Vagina (tissue), 2 donors: ENCODE measurements at regions not wholly inside any gene's neighbourhood (a gene's known extent, or its start where the extent isn't known, plus 50 kb on each side); places are given as distances from the start of the nearest gene placed in this dataset. TPM values are rescaled to one million over a fixed set of nuclear protein-coding genes. Genes with fewer than 3 reads are reported as not detected.

Experiments
- DNase-seq, 2 donors: peaks; one replicate each; pipeline ENCODE4 v3.0.0-alpha.2; 2017; ENCODE audit errors: extremely low spot score in 2 of 2
- H3K27ac ChIP-seq: fragments of 200-600 bp; sonication (generic); one replicate; pipeline ENCODE4 v1.5.1; 2019
- H3K27me3 ChIP-seq: fragments of 200-600 bp; sonication (generic); one replicate; pipeline ENCODE4 v1.5.1; 2019
- H3K36me3 ChIP-seq, 2 donors: fragments of 200-600 bp; sonication (generic); one replicate each; pipeline ENCODE4 v1.5.1; 2017 to 2019
- H3K4me1 ChIP-seq: fragments of 200-600 bp; sonication (generic); one replicate; pipeline ENCODE4 v1.5.1; 2019
- H3K4me3 ChIP-seq, 2 donors: fragments of 200-600 bp; sonication (generic); 1 replicate in 1 of 2; 2 replicates in 1 of 2; pipeline ENCODE4 v1.5.1; 2016 to 2019
- H3K9me3 ChIP-seq: fragments of 200-600 bp; sonication (generic); one replicate; pipeline ENCODE4 v1.5.1; 2019
- CTCF ChIP-seq, 3 experiments: fragments of 450-650 bp in 2 of 3; fragments of 200-600 bp in 1 of 3; sonication (generic) in 1 of 3; IDR thresholded peaks; one replicate each; pipeline ENCODE4 v1.5.1; 2017 to 2019; ENCODE audit warnings: antibody characterized with exemption in 3 of 3, mild to moderate bottlenecking in 2 of 3, moderate library complexity in 2 of 3
- POLR2A ChIP-seq, 2 donors: fragments of 450-650 bp; IDR thresholded peaks; one replicate each; pipeline ENCODE4 v1.6.1; 2017; ENCODE audit warnings: antibody characterized with exemption in 2 of 2, mild to moderate bottlenecking in 2 of 2, moderate library complexity in 2 of 2
- POLR2AphosphoS5 ChIP-seq, 2 donors: sonication (generic); formaldehyde crosslinking; IDR thresholded peaks; one replicate each; pipeline ENCODE4 v1.9.0; 2017; ENCODE audit warnings: antibody characterized with exemption in 2 of 2, mild to moderate bottlenecking in 2 of 2, low read depth in 1 of 2; ENCODE audit not compliant: insufficient read depth in 1 of 2
- intact Hi-C: fragments of 100-400 bp; cut with DNase I; formaldehyde crosslinking; loops from one replicate; pipeline ENCODE4 v1.15.1; 2023
- small RNA-seq: library from RNA; depleted of rRNA; stranded (forward); fragments of <200 nt; gene quantifications from one replicate; pipeline ENCODE3, GENCODE V24; 2016

DNA sequence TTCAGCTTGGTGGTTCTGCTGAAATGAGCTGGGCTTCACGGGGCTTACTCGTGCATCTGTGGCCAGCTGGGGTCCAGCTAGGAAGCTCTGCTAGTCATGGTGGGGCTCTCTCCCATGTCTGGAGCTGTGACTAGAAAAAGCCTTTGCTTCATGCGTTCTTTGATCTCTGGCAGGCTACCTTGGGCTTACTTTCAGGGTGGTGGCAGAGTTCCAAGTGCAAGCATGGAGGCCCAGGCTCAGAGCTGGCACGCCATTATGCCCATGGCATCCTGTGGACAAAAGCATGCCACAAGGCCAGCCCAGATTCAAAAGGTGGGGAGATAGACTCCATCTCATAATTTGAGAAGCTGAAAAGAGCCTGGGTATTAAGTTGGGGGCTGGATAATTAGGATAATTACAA lies 55.4 kb upstream of the GBA3 start:
- Histone ChIP-seq H3K9me3 (no peaks in the 10 kb centered on the region), H3K4me1 (no peaks in the 10 kb centered on the region), H3K27me3 (no peaks in the 10 kb centered on the region), H3K27ac (no peak overlapping the region), H3K4me3 (no peak overlapping the region), H3K36me3 (no peaks in the 10 kb centered on the region)
- DNase-seq: no peak
- intact Hi-C loops: no loop called here
- no peak for TF ChIP-seq CTCF (IDR thresholded peaks at IDR 0.05)
- TF ChIP-seq POLR2AphosphoS5 (IDR thresholded peaks at IDR 0.05; ENCODE audit: insufficient read depth in 1 of 2, low read depth in 1 of 2): no peak
- no peak for TF ChIP-seq POLR2A (IDR thresholded peaks at IDR 0.05)

Small RNAs in the stretch of these regions (small RNA-seq; reads per million reads assigned to genes)
- gene AC098583.1: not detected
